Mesodermal cell (in vitro differentiated cells): ENCODE measurements at regions not wholly inside any gene's neighbourhood (a gene's known extent, or its start where the extent isn't known, plus 50 kb on each side); places are given as distances from the start of the nearest gene placed in this dataset.

Experiments used
- H3K27ac ChIP-seq: 2 replicates; pipeline ENCODE4 v1.7.0; 2013; ENCODE audit warnings: mild to moderate bottlenecking, low read depth, low read length, moderate library complexity; ENCODE audit not compliant: severe bottlenecking
- H3K36me3 ChIP-seq: 2 replicates; pipeline ENCODE4 v1.7.1; 2013; ENCODE audit warnings: mild to moderate bottlenecking, low read length, moderate library complexity; ENCODE audit not compliant: control insufficient read depth, insufficient read depth
- H3K4me1 ChIP-seq: one replicate; pipeline ENCODE4 v1.7.1; 2013; ENCODE audit warnings: mild to moderate bottlenecking, low read length; ENCODE audit not compliant: insufficient read depth, control insufficient read depth, poor library complexity, severe bottlenecking
- H3K4me3 ChIP-seq: 2 replicates; pipeline ENCODE4 v1.7.0; 2013; ENCODE audit warnings: low read length, control low read depth, mild to moderate bottlenecking; ENCODE audit not compliant: insufficient read depth, poor library complexity, severe bottlenecking; ENCODE audit errors: extremely low read depth
- H3K9me3 ChIP-seq: 2 replicates; pipeline ENCODE4 v1.7.1; 2013; ENCODE audit warnings: mild to moderate bottlenecking, low read length, moderate library complexity; ENCODE audit not compliant: control insufficient read depth
- WGBS, 2 experiments: methylation state at CpG; one replicate each; pipeline ENCODE4 v1.1.5; 2013; ENCODE audit warnings: missing lambda C conversion rate in 2 of 2; ENCODE audit not compliant: insufficient coverage in 2 of 2; 5-methylcytosine and 5-hydroxymethylcytosine counted together

DNA sequence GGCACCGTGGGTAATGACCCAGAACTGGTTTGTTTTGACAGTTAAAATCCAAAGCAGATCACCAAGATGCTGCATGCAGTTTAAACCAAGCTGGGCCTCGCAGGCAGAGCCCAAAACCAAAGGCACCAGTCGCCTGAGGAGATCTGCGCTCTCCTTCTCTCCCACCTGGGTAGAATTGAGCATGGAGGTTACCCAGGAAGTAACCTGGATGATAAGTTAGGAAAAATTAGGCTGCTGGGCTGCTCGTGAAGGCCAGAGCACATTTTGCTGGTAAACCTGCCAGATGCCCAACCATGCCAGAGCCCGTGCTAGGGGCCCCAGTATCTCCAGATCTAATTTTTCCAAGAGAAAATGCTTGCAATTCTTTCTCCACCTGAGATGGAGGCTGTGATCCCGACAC is 388.3 kb upstream of the MGMT start:
- 86 to 94% methylated on average over 4 to 5 of the region's 7 CpGs for WGBS, 2 experiments
- Histone ChIP-seq H3K4me1 (no peaks in the 10 kb centered on the region), H3K36me3 (no peaks in the 10 kb centered on the region), H3K4me3 (no peak overlapping the region), H3K27ac (no peak overlapping the region), H3K9me3 (no peaks in the 10 kb centered on the region)

DNA sequence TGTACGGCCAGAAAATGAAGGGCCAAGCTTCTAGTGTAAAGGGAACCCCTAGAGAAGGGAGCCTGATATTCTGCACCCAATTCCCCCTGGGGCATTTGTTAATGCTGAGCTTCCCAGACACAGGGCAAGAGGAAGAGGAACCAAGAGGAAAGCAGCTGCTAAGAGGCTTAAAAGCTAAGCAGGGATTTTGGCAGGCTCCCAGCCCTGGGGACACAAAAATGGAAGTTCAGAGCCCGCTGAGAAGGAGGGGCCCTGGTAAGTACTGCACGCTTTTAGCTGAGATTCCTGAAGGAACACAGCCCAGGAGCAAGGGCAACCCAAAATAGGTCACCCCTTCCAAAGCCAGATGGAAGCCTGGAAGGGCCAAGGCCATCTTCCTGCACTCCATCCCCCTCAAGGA is 387.3 kb upstream of the MGMT start:
- WGBS, 2 experiments, result 83 to 91% methylated on average over 3 of the region's 3 CpGs
- no peak overlapping the region for H3K27ac ChIP-seq
- H3K9me3 ChIP-seq, result no peaks in the 10 kb centered on the region
- H3K4me3 ChIP-seq, result no peak overlapping the region
- H3K4me1 ChIP-seq, result no peaks in the 10 kb centered on the region
- no peaks in the 10 kb centered on the region for H3K36me3 ChIP-seq

- no CpG with 5 or more reads among the region's 1 CpG for WGBS, 2 experiments
- no peak overlapping the region for H3K27ac ChIP-seq
- no peaks in the 10 kb centered on the region for H3K9me3 ChIP-seq
- H3K36me3 ChIP-seq, result no peaks in the 10 kb centered on the region
- no peaks in the 10 kb centered on the region for H3K4me1 ChIP-seq
- H3K4me3 ChIP-seq, result no peak overlapping the region
Observed at GRCh38 chr10:129085811-129086210, 381.2 kb upstream of the MGMT start.

- H3K4me3 ChIP-seq, result no peak overlapping the region
- no peaks in the 10 kb centered on the region for H3K4me1 ChIP-seq
- WGBS, 2 experiments, result 83 to 100% methylated on average over 2 to 4 of the region's 4 CpGs
- no peaks in the 10 kb centered on the region for H3K9me3 ChIP-seq
- H3K27ac ChIP-seq, result no peak overlapping the region
- H3K36me3 ChIP-seq, result no peaks in the 10 kb centered on the region
Observed at GRCh38 chr10:129089341-129089740, 377.7 kb upstream of the MGMT start.

DNA sequence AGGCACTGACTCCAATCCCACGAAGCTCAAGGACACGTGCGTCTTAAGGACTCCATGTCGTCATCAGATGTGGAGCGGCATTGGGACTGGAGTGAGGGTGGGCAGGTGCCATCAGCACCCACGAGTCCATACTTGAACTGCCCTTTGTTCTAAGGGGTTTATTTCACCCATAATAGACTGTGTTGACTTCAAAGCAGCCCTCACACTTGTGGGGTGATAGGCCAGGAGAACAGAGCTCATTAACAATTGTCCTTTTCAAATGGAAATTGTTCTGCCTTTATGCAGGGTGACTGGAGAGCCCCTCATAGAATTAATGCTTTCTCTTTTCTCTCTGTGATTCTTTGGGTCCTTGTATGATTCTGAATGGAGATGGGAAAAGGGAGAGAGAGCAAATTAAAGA is 376.9 kb upstream of the MGMT start:
- no peaks in the 10 kb centered on the region for H3K9me3 ChIP-seq
- H3K27ac ChIP-seq, result no peak overlapping the region
- no peaks in the 10 kb centered on the region for H3K36me3 ChIP-seq
- no peaks in the 10 kb centered on the region for H3K4me1 ChIP-seq
- WGBS, 2 experiments, result 85 to 86% methylated on average over 6 of the region's 6 CpGs
- H3K4me3 ChIP-seq, result no peak overlapping the region

DNA sequence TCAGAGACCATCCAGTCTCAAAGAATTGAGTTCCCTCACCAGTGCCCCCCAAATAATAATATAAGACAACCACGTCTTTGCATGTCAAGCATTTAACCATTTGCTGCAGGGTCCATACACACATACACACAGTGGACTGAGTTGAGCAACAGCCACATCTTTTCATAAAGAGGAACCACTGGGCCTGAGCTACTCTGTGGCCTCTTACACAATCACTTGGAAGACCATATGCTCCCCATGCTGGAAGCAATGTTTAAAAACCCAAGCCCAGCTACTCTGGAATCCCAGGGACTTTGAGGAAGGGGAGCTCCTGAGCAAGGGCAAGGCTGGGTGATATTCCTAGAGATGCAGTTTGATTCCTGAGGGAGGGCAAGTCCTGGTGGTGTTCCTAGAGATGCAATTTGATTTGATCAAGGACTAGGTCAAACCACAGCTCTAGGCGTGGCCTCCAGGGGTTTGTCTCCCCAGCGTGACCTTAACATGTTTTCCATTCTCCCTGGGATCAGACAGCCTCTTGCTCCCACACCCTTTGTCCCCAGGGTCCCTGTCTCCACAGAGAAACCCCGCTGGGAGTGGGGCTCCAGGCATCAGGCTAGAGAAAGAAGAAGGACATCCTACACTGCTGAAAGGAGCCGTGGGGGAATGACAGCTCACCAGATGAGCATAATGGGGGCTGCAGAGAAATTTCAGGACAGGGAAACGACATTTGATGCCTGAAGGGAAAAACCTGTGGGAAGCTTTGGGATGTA is 376.2 kb upstream of the MGMT start:
- WGBS, 2 experiments, result 59 to 71% methylated on average over 4 to 5 of the region's 6 CpGs
- Histone ChIP-seq H3K27ac (no peak overlapping the region), H3K4me1 (no peaks in the 10 kb centered on the region), H3K9me3 (no peaks in the 10 kb centered on the region), H3K36me3 (no peaks in the 10 kb centered on the region), H3K4me3 (no peak overlapping the region)

DNA sequence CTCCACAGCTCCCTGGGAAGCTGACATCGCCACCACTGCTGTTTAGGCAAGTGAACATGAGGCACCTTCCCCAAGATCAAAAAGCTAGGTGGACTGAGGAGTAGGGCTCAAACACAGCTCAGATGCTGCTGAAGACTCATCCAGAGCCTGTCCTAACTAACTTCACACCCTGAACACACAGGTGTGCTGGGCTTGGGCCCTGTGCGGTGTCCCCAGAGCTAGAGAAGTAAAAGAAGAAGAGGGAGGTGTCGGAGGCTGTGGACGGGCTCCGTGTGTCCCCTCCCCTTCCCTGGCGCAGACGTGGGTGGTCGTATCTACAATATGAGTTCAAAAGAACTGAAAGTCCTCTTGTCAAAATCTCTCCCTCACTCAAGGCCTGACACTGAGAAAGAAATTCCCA is 373.4 kb upstream of the MGMT start:
- WGBS, 2 experiments, result 84 to 93% methylated on average over 3 to 5 of the region's 8 CpGs
- no peaks in the 10 kb centered on the region for H3K36me3 ChIP-seq
- no peaks in the 10 kb centered on the region for H3K4me1 ChIP-seq
- no peak overlapping the region for H3K27ac ChIP-seq
- no peaks in the 10 kb centered on the region for H3K9me3 ChIP-seq
- H3K4me3 ChIP-seq, result no peak overlapping the region

DNA sequence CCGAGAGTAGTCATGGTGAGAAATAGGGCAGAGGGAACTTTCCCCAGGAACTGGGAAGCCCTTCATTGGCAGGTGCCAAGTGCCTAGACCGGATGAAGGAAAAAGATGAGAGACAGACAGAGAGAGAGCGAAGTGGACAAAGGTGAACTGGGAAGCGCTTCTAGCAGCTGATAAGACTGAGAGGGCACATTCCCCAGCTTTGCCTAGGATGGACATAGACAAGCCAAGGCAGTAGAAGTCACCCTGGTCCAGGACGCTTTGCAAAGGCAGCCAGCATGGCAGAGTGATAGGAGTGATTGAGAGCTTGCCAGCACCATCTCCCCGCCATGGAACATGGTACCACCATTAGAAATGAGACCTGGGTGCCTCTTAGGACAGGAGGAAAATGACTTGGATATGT is 372.8 kb upstream of the MGMT start:
- H3K9me3 ChIP-seq, result no peaks in the 10 kb centered on the region
- H3K36me3 ChIP-seq, result no peaks in the 10 kb centered on the region
- H3K4me1 ChIP-seq, result no peaks in the 10 kb centered on the region
- H3K4me3 ChIP-seq, result no peak overlapping the region
- no peak overlapping the region for H3K27ac ChIP-seq
- 80 to 92% methylated on average over 6 of the region's 6 CpGs for WGBS, 2 experiments

GRCh38 chr10:129094861-129095260 is 372.2 kb upstream of the MGMT start:
- 67 to 93% methylated on average over 1 to 2 of the region's 2 CpGs for WGBS, 2 experiments
- H3K9me3 ChIP-seq, result no peaks in the 10 kb centered on the region
- no peaks in the 10 kb centered on the region for H3K4me1 ChIP-seq
- no peaks in the 10 kb centered on the region for H3K36me3 ChIP-seq
- H3K27ac ChIP-seq, result no peak overlapping the region
- no peak overlapping the region for H3K4me3 ChIP-seq

DNA sequence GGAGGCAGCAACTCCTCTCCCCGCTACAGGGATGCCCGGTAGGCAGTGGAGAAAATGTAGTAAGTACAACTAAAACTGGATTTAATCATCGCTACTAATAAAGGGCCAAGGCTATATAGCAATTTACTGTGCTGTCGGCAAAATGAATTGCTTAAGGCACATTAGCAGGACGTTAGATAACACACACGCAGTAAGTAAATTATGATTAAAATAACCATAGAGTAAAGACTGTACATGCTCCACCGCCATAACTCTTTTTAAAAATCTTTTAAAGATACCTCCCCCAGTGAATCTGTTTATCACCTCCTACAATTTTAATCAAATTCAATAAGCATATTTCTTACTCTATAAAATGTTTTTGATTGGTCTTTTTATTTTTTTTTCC is 371.4 kb upstream of the MGMT start:
- Histone ChIP-seq H3K4me3 (no peak overlapping the region), H3K9me3 (no peaks in the 10 kb centered on the region), H3K27ac (no peak overlapping the region), H3K36me3 (no peaks in the 10 kb centered on the region), H3K4me1 (no peaks in the 10 kb centered on the region)
- 91 to 100% methylated on average over 1 to 4 of the region's 7 CpGs for WGBS, 2 experiments

- Histone ChIP-seq H3K9me3 (no peaks in the 10 kb centered on the region), H3K36me3 (no peaks in the 10 kb centered on the region), H3K4me1 (no peaks in the 10 kb centered on the region), H3K4me3 (no peak overlapping the region), H3K27ac (no peak overlapping the region)
- 86 to 92% methylated on average over 7 to 11 of the region's 12 CpGs for WGBS, 2 experiments
Observed at GRCh38 chr10:129096065-129096984, 370.7 kb upstream of the MGMT start.
